Muscle of arm (tissue), 1 donor: ENCODE measurements at regions not wholly inside any gene's neighbourhood (a gene's known extent, or its start where the extent isn't known, plus 50 kb on each side); places are given as distances from the start of the nearest gene placed in this dataset.
A peak's percentile ranks its signal among the peaks of the same experiment; 100 is the strongest.
"Not testable (repeated sequence)": the region's sequence is repeated elsewhere in the genome, so short reads cannot be mapped to it uniquely, and the experiment has no call there.

Experiments
- DNase-seq: peaks from one replicate; pipeline ENCODE4 v3.0.0-alpha.2; 2013

DNA sequence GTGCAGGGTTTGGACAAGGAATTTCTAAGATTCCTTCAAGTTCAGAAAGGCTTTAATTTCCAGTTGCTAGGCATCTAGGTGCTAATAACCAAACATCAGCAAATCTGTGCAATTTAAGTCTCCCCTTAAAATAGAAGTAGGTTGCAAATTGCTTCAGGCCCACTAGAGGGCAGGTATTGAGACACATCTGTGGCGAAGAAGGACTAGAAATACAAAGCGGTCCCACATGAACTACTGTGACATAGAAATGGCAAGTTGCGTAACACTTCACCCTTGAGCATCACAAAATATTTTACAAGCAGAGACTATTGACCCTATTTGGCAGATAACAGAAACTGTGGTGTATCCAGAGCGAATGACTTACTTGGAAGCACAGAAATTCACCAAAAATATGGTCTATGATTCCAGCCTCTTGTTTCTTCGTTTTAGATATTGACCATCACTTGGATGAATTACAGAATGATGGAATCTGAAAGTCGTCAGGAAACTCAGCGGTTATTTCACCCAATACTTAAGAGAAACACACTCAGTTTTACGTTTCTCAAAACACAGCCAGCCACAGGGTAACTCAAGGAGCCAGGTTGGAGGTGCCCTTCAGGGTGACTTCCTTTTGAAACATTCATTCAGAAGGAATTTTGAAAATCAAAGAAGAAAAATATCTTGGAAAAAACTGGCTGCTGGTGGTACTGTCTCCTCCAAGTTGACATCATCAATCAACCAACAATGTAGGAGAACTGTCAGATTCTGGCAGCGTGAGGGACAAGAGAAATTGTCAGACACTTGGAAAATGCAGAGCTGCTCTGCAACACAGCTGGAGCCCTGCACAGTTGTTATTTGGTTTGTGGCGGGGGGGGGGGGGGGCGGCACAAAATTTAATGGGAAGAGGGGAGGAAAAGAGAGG is 256.3 kb upstream of the MINDY3 start:
- DNase-seq: no peak

GRCh38 chr10:16117305-16117695 is 257.0 kb upstream of the MINDY3 start:
- DNase-seq: no peak

DNA sequence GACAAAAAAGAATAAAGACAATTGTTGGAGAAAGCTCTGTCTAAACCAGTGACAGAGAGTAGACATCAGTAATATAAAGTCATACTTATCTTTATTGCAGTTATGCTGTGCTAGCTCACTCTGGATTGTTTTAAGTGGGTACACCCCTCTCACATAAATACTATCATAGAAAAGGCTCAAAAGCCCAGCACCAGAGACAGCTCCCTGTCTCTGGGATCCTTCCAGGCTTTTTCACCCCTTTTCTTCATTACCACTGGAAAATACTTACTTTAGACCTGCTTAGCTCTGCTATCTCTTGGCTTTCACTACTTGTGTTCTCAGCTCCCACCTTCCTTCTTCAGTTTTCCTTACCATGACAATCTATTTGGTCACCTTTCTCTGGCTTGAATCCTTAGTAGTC is 259.1 kb upstream of the MINDY3 start:
- no peak for DNase-seq

DNA sequence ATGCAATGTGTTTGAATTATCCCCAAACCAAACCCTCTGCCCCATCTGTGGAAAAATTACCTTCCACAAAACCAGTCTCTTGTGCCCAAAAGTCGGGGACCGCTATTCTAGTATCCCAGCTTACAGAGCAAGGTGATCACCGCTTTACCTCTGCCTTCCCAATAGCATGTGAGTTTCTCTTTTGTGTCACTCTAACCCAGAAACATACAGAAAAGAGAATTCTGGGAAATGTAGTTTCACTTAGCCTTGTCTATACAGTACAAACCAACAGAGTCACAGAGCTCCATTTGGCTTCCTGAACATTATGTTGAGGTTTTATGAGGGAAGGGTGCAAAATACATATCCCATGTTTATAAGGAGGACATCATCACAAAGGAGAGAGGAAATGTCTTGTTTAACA is 260.3 kb upstream of the MINDY3 start:
- DNase-seq: no peak

DNA sequence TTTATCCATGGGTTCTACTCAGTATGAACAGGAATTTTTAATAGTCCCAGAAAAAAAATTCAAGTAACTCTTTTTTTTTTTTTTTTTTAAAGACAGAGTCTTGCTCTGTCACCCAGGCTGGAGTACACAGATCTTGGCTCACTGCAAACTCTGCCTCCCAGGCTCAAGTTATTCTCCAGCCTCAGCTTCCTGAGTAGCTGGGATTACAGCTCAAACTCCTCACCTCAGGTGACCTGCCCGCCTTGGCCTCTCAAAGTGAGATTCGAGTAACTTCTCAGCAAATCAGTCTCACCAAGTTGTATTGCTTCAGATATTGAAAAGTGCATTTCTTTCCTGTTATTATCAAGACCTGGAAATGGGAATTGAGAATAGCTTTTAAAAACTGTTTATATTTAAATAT is 281.2 kb upstream of the MINDY3 start:
- DNase-seq: no peak

DNA sequence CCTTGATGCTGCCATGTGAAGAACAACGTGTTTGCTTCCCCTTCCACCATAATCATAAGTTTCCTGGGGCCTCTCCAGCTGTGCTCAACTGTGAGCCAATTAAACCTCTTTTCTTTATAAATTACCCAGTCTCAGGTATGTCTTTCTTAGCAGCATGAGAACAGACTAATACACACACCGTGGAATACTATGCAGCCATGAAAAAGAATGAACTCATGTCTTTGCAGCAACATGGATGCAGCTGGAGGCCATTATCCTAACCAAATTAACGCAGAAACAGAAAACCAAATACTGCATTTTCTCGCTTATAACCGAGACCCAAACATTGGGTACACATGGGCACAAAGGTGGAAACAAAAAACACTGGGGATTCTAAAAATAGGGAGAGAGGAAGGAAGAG is 286.7 kb upstream of the MINDY3 start:
- DNase-seq: no peak

- no peak for DNase-seq
Measured at GRCh38 chr10:16155834-16156233, 281.0 kb upstream of the PTER start.

DNA sequence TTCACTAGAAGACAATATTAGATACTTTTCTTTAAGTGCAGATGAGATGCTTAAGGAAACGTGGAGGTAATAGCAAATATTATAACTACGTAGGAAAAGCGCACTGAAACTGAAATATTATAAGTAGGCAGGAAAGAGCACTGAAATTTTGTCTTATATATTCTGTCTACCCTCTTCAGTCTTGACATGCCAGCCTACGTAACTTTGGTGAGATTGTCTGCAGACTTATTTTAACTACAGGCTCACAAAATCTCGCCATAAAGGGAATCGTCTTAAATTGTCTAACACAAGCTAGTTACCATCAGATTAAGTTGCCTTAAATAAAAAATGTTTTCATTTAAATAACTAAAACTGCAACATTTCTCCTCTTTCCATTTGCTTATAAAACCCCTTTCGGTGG is 280.1 kb upstream of the PTER start:
- DNase-seq: no peak

DNA sequence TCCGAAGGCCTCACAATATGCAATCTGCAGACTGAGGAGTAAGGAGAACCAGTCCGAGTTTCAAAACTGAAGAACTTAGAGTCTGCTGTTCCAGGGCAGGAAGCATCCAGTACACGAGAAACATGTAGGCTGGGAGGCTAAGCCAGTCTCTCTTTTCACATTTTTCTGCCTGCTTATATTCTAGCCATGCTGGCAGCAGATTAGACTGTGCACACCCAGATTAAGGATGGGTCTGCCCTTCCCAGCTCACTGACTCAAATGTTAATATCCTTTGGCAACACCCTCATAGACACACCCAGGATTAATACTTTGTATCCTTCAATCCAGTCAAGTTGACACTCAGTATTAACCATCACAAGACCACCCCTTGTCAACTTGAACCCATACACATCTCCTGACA is 271.7 kb upstream of the PTER start:
- DNase-seq: not testable (repeated sequence)

DNA sequence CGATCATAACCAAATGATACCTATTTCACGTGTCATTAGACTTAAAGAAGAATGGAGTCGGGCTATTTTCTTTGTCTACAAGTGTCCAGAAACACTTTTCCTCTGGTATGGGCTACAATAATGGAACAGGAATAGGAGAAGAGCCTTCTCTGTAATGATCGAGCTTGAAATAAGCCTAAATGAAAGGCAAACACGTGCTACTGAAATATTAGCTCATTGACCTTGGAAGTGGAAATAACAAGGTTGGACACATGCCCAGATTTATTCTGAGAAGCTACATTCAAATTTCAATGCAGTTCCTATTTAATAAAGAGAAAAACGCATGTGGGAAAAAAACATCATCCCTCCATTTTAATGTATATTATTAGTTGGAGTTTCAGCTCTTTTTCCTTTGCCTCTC is 254.7 kb upstream of the PTER start:
- DNase-seq: peak; percentile 1

GRCh38 chr10:16182688-16183087 is 254.1 kb upstream of the PTER start:
- DNase-seq: no peak

DNA sequence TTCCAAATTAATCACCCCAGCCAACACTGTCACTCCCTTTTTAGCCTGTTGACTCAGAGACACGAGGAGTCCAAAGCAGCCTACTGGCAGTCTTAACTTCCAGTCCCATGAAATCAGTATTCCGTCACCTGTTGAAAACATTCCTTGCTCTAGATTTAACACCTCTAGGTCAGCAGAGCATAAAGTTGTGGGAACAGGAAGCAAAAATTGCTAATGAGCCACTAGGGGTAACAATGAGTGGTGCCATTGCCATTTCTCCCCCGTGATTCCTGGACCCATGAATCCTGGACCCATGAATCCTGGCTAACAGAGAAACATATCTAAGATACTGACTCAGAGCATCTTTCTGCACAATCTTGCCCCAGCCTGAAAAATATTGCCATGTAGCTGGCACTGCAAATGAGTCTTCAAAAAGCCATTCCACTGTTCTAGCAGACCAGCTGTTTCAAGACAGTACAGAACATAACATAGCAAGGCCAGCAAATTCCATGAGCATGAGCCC is 252.7 kb upstream of the PTER start:
- no peak for DNase-seq

- DNase-seq: no peak
Measured at GRCh38 chr10:16184906-16185305, 251.9 kb upstream of the PTER start.

DNA sequence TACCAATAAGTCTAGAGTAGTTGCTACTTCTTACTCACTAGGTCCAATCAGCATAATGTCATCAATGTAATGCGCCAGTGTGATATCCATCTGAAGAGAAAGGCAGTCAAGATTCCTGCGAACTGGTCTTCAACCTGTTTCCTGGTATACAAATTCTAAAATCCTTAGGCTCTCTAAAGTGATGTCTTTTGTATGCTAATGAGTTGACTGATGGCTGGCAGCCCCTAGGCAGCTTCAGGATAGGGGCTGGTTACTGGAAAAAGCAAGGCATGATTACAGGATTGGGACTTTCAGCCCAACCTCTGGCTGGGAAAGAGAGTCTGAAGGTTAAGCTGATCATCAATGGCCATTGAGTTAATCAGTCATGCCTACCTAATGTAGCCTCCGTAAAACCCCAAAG is 250.2 kb upstream of the PTER start:
- no peak for DNase-seq

DNA sequence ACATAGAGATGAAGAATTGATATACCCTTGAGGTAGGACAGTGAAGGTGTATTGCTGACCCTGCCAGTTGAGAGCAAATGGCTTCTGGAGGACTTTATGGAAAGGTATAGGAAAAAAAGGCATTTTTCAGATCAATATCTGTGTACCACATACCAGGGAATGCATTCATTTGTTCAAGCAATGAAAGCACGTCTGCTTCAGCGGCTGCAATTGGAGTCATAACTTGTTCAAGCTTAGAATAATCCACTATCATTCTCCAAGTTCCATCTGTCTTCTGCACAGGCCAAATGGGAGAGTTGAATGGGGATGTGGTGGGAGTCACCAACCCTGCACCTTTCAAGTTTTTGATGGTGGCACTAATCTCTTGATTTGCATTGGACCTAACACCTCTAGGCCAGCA is 249.6 kb upstream of the PTER start:
- no peak for DNase-seq

- DNase-seq: no peak
Measured at GRCh38 chr10:16192337-16192736, 244.5 kb upstream of the PTER start.

DNA sequence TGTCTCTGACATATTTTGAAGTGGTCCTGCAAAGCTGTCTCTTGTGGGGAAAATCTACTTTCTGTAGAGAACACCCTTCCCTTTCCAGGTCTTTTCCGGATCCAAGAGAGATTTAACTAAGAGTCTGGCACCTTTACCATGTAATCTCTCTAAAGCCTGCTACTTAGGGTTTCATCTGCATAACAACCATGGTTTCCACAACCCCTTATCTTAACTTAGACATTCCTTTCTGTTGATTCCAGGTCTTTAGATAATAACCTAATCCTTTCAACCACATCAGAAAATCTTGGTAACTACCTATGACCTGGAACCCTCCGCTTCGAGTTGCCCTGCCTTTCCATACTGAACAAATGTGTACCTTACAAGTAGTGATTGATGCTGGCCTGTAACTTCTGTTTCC is 243.6 kb upstream of the PTER start:
- no peak for DNase-seq

GRCh38 chr10:16195178-16195769 is 241.5 kb upstream of the PTER start:
- DNase-seq: no peak

DNA sequence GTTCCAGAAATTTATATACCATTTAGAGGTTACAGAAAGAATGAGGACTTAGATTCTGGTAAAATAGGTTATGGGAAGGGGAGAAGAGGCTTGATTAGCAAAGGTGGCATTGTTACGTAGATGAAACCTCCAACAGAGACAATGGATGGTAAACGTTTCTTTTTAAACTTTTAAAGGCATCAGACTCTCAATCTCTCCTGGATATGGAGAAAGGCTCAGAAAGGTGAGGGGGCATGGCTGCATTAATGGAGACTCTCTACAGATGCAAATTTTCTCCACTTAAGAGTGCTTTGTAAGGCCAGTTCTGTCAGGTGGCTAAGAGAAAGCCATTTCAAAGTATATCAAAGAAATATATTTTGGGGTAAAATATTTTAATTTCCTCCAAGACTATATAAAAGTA is 240.9 kb upstream of the PTER start:
- no peak for DNase-seq

GRCh38 chr10:16199216-16199615 is 237.6 kb upstream of the PTER start:
- DNase-seq: no peak

DNA sequence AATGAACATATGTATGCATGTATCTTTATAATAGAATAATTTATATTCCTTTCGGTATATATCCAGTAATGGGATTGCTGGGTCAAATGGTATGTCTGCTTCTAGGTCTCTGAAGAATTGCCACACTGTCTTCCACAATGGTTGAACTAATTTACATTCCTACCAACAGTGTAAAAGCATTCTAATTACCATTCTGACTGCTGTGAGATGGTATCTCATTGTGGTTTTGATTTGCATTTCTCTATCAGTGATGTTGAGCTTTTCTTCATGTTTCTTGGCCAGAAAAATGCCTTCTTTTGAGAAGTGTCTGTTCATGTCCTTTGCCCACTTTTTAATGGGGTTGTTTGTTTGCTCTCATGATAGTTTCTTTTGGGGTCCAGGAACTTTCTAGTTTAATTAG is 213.2 kb upstream of the PTER start:
- DNase-seq: not testable (repeated sequence)

DNA sequence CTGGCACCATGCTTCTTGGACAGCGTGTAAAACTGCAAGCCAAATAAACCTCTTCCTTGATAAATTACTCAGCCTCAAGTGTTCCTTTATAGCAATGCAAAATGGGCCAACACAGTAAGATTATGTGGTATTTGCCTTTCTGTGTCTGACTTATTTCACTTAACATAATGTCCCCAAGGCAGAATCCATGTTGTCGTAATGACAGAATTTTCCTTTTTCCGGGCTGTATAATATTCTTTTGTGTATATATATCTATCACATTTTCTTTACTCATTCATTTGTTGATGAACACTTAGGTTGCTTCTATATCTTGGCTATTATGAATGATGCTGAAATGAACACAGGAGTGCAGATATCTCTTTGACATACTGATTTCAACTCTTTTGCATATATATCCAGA is 209.1 kb upstream of the PTER start:
- DNase-seq: no peak

- DNase-seq: no peak
Measured at GRCh38 chr10:16231176-16231575, 205.6 kb upstream of the PTER start.
